GM12872 (cell line): ENCODE measurements at regions not wholly inside any gene's neighbourhood (a gene's known extent, or its start where the extent isn't known, plus 50 kb on each side); places are given as distances from the start of the nearest gene placed in this dataset.

Experiments used
- TF ChIP-seq, protein P1 (sequence below): IDR thresholded peaks from 3 replicates; pipeline ENCODE4 v1.5.1; 2011; ENCODE audit warnings: low read depth, mild to moderate bottlenecking, low read length, moderate library complexity; ENCODE audit not compliant: insufficient read depth

DNA sequence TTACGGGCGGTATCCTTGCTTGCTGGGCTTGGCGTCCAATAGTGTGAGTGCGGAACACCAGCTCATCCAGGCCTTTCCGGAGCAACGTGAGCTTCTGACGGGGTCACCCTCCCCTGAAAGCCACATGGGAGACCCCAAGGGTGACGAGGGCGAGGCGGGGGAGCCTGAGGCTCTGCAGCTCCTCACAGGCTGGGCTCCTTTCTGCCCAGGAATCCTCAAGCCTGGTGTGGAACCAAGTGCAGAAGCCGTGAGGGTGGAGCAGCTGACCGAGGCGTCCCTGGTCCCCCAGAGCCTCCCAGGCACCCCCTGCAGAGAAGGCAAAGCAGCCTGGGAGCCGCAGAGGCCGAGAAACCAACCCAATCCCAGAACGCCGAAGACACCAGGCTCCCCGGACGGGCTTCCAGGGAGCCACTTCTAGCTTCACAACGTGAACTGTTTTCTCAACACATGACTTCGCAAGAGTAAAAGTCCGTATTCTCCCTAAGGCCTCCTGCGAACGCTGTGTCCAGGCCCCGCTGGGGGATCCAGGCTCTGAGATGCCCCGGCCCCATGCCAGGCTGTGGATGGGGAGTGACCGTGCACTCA, 530.3 kb downstream of the BRD1 start:
- TF ChIP-seq, protein P1, sequence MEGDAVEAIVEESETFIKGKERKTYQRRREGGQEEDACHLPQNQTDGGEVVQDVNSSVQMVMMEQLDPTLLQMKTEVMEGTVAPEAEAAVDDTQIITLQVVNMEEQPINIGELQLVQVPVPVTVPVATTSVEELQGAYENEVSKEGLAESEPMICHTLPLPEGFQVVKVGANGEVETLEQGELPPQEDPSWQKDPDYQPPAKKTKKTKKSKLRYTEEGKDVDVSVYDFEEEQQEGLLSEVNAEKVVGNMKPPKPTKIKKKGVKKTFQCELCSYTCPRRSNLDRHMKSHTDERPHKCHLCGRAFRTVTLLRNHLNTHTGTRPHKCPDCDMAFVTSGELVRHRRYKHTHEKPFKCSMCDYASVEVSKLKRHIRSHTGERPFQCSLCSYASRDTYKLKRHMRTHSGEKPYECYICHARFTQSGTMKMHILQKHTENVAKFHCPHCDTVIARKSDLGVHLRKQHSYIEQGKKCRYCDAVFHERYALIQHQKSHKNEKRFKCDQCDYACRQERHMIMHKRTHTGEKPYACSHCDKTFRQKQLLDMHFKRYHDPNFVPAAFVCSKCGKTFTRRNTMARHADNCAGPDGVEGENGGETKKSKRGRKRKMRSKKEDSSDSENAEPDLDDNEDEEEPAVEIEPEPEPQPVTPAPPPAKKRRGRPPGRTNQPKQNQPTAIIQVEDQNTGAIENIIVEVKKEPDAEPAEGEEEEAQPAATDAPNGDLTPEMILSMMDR = no peak

DNA sequence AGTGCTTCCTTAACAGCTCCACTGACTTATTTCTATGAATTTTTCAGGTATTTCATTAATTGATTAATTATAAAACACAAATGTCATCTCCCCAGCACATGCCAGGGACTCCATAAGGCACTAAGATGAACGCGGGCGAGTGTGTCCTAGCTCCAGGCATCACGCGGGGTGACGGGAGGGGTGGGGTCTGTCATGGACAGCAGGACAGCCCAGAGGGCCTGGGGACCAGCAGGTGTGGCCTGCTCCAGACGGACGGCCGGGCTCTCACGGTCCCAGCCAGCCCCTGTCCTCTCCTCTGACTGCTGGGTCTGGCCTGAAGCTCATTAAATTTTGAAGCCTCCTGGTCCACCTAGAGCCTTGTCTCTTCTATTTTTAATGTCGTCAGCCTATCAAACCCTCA, 531.1 kb downstream of the BRD1 start:
- TF ChIP-seq, protein P1 = no peak

GRCh38 chr22:49295851-49296560, 531.7 kb downstream of the BRD1 start:
- TF ChIP-seq, protein P1 = no peak

DNA sequence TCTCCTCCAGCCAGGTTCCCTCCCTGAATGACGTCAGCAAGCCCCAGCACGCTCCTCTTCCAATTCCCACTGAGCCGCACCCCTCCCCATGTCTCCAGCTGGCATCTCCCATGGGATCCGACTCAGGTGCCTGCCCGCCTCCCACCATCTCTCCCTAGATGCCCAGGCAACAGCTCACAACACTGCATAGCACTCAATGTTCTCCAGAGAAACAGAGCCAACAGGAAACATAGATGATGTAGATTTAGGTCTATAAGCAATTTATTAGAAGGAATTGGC, 532.3 kb downstream of the BRD1 start:
- TF ChIP-seq, protein P1 = no peak

DNA sequence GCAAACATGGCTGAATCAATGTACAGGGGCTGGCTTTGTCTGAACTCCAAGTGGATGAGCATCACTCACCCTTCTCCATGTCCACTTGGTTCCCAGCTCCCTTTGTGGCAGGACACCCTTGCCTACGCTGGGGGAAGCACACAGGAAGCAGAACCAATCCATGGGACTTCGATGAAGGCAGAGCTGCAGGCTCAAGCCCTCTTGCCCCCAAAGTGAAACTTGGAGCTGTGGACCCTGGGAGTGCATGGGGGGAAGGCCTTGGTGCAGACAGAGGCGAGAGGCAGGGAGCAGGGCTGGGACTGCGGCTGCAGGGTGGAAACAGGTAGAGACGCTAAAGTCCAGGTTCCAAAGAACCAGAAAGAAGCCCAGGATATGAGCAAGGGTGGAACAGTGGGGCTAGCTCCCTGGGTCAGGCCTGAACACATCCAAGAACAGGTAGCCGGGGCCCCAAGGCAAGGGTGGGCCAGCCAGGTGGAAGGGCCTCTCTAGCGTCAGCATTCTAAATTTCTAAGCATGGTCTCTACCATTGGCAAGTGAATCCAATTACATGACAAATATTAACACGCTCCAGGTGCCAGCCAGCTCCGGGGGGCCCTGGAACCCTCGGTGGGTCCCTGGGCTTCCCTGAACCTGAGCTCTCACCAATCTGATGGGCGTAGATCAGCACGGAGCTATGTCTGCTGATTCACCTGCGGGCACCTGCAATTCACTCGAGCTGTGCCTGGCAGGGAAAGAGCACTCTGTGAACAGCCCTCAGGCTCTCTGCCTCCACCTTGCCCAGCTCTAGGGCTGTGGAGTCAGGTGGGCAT, 532.8 kb downstream of the BRD1 start:
- TF ChIP-seq, protein P1 = no peak

DNA sequence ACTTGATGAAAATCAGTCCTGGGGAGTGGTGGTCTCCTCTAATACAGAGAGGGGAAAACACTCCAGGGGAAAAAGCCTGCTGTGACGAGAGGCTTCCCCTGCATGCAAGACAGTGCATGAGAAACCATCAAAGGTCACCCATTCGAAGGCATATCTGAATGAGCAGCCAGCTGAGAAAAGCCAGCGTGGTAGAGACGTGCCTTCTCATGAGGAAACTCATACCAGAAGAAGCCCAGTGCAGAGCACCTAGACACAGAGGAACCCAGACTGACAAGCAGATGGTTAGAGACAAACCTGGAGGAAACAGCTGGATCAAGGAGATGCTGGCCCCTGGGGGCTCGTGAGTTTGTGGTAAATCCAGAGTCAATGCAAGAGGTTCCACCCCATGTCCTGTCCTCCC, 534.8 kb downstream of the BRD1 start:
- TF ChIP-seq, protein P1 = no peak

- TF ChIP-seq, protein P1 = no peak
Measured at GRCh38 chr22:49291781-49292180, 535.9 kb downstream of the BRD1 start.
